GM23338 (cell line): ENCODE measurements at regions not wholly inside any gene's neighbourhood (a gene's known extent, or its start where the extent isn't known, plus 50 kb on each side); places are given as distances from the start of the nearest gene placed in this dataset.

Experiments used
- ATAC-seq: fragments of 200-7000 bp; cut with Tn5 transposase; 3 replicates; pipeline ENCODE4 v1.9.1; 2020
- DNase-seq: peaks from one replicate; pipeline ENCODE4 v3.0.0-alpha.2; 2015; ENCODE audit warnings: low spot score
- H2AFZ ChIP-seq: fragments of 200-600 bp; sonication (generic); 2 replicates; pipeline ENCODE4 v1.8.0; 2016; ENCODE audit warnings: antibody characterized with exemption, mild to moderate bottlenecking, moderate library complexity
- H3F3A ChIP-seq: fragments of 200-600 bp; sonication (generic); replicated peaks from 2 replicates; pipeline ENCODE4 v1.8.0; 2017; ENCODE audit warnings: antibody characterized with exemption, mixed run types, low read depth
- H3K27ac ChIP-seq: fragments of 200-600 bp; sonication (generic); 2 replicates; pipeline ENCODE4 v1.6.1; 2016; ENCODE audit warnings: low read depth
- H3K27me3 ChIP-seq: fragments of 200-600 bp; sonication (generic); 2 replicates; pipeline ENCODE4 v1.8.0; 2016; ENCODE audit warnings: mild to moderate bottlenecking, mixed run types, moderate library complexity; ENCODE audit not compliant: insufficient read depth
- H3K36me3 ChIP-seq: fragments of 200-600 bp; sonication (generic); 2 replicates; pipeline ENCODE4 v1.8.0; 2016; ENCODE audit warnings: mild to moderate bottlenecking; ENCODE audit not compliant: insufficient read depth
- H3K4me1 ChIP-seq: fragments of 200-600 bp; sonication (generic); 2 replicates; pipeline ENCODE4 v1.8.0; 2016; ENCODE audit warnings: mild to moderate bottlenecking, moderate library complexity; ENCODE audit not compliant: insufficient read depth
- H3K4me2 ChIP-seq: fragments of 200-600 bp; sonication (generic); 2 replicates; pipeline ENCODE4 v1.7.1; 2017; ENCODE audit warnings: mixed run types
- H3K4me3 ChIP-seq: fragments of 200-600 bp; sonication (generic); 2 replicates; pipeline ENCODE4 v1.6.1; 2016; ENCODE audit warnings: mixed run types
- H3K79me2 ChIP-seq: fragments of 200-600 bp; sonication (generic); replicated peaks from 2 replicates; pipeline ENCODE4 v1.8.0; 2017; ENCODE audit warnings: mild to moderate bottlenecking; ENCODE audit not compliant: insufficient read depth
- H3K9me2 ChIP-seq: fragments of 200-600 bp; sonication (generic); 2 replicates; pipeline ENCODE4 v1.8.0; 2017; ENCODE audit not compliant: insufficient read depth
- H4K20me1 ChIP-seq: fragments of 200-600 bp; sonication (generic); replicated peaks from 2 replicates; pipeline ENCODE4 v1.8.0; 2017; ENCODE audit warnings: mild to moderate bottlenecking; ENCODE audit not compliant: insufficient read depth
- H3K27ac Mint-ChIP-seq: 2 replicates; pipeline ENCODE4 v1.8.0; 2020; ENCODE audit warnings: inconsistent platforms, mild to moderate bottlenecking, moderate library complexity, mixed read lengths
- H3K27me3 Mint-ChIP-seq: 3 replicates; pipeline ENCODE4 v1.8.0; 2022; ENCODE audit warnings: low read depth, mild to moderate bottlenecking, moderate library complexity, mixed read lengths, inconsistent platforms; ENCODE audit not compliant: insufficient read depth, poor library complexity
- H3K36me3 Mint-ChIP-seq: 3 replicates; pipeline ENCODE4 v1.8.0; 2021; ENCODE audit warnings: low read depth, mild to moderate bottlenecking, inconsistent platforms, moderate library complexity, mixed read lengths
- H3K4me1 Mint-ChIP-seq: 3 replicates; pipeline ENCODE4 v1.8.0; 2020; ENCODE audit warnings: mild to moderate bottlenecking, inconsistent platforms, mixed read lengths
- H3K4me3 Mint-ChIP-seq: 3 replicates; pipeline ENCODE4 v1.8.0; 2021; ENCODE audit warnings: moderate library complexity, mild to moderate bottlenecking, inconsistent platforms, mixed read lengths
- H3K9me3 Mint-ChIP-seq: 3 replicates; pipeline ENCODE4 v1.8.0; 2020; ENCODE audit warnings: moderate library complexity, mild to moderate bottlenecking, inconsistent platforms, mixed read lengths
- CREB1 ChIP-seq: fragments of 250-450 bp; sonication (Bioruptor Pico); IDR thresholded peaks from 2 replicates; pipeline ENCODE4 v1.5.0; 2020; ENCODE audit warnings: low read depth, mild to moderate bottlenecking, moderate library complexity
- CTCF ChIP-seq, 2 experiments: fragments of 200-600 bp in 1 of 2; sonication (generic) in 1 of 2; conservative IDR thresholded peaks; 2 replicates each; pipeline versions ENCODE4 v1.5.1 to v1.6.1; 2016 to 2017; ENCODE audit warnings: antibody characterized with exemption in 2 of 2, low read depth in 2 of 2, mild to moderate bottlenecking in 2 of 2, moderate library complexity in 1 of 2
- EZH2 ChIP-seq: fragments of 200-600 bp; sonication (generic); IDR thresholded peaks from one replicate; pipeline ENCODE4 v1.8.0; 2017; ENCODE audit warnings: antibody characterized with exemption, mild to moderate bottlenecking, low read depth; ENCODE audit not compliant: unreplicated experiment
- JUNB ChIP-seq: IDR thresholded peaks from one replicate; pipeline ENCODE4 v1.6.1; 2016; ENCODE audit warnings: antibody characterized with exemption; ENCODE audit not compliant: unreplicated experiment
- NANOG ChIP-seq: IDR thresholded peaks from 2 replicates; pipeline ENCODE4 v1.6.1; 2016; ENCODE audit warnings: antibody characterized with exemption, borderline replicate concordance
- POLR2AphosphoS5 ChIP-seq: IDR thresholded peaks from 2 replicates; pipeline ENCODE4 v1.6.1; 2016; ENCODE audit warnings: antibody characterized with exemption, low read depth
- STAT1 ChIP-seq: IDR thresholded peaks from one replicate; pipeline ENCODE4 v1.6.1; 2016; ENCODE audit warnings: antibody characterized with exemption; ENCODE audit not compliant: unreplicated experiment
- ZNF331 ChIP-seq: fragments of 250-450 bp; sonication (Bioruptor Pico); IDR thresholded peaks from 2 replicates; pipeline ENCODE4 v1.5.0; 2020; ENCODE audit warnings: low read depth, mild to moderate bottlenecking, moderate library complexity
- TF ChIP-seq, protein P1 (sequence below): IDR thresholded peaks from 2 replicates; pipeline ENCODE4 v1.6.1; 2016; ENCODE audit warnings: antibody characterized with exemption

GRCh38 chr4:33411182-33411581 is 2691.0 kb downstream of the PCDH7 start:
- TF ChIP-seq ZNF331 (CRISPR knock-in tag) = no peak
- TF ChIP-seq JUNB = no peak
- TF ChIP-seq CREB1 (CRISPR knock-in tag) = no peak
- no peak for TF ChIP-seq POLR2AphosphoS5
- Histone ChIP-seq H3K79me2 (no peaks in the 10 kb centered on the region), H3K4me1 (no peaks in the 10 kb centered on the region), H3K36me3 (peaks cover 11% of the 10 kb centered on the region), H2AFZ (no peak overlapping the region), H3K27me3 (no peaks in the 10 kb centered on the region), H3K4me3 (no peak overlapping the region), H3K27ac (no peak overlapping the region), H3K9me2 (no peaks in the 10 kb centered on the region), H3K4me2 (no peak overlapping the region), H3F3A (no peaks in the 10 kb centered on the region), H4K20me1 (no peaks in the 10 kb centered on the region)
- Mint-ChIP-seq H3K27ac (no peak overlapping the region), H3K4me1 (no peaks in the 10 kb centered on the region), H3K9me3 (peaks cover 24% of the 10 kb centered on the region), H3K4me3 (no peak overlapping the region), H3K27me3 (peaks cover 2% of the 10 kb centered on the region), H3K36me3 (peaks cover 18% of the 10 kb centered on the region; the same call in 2 of the 3 replicates)
- DNase-seq (no peak), ATAC-seq (no peak)

DNA sequence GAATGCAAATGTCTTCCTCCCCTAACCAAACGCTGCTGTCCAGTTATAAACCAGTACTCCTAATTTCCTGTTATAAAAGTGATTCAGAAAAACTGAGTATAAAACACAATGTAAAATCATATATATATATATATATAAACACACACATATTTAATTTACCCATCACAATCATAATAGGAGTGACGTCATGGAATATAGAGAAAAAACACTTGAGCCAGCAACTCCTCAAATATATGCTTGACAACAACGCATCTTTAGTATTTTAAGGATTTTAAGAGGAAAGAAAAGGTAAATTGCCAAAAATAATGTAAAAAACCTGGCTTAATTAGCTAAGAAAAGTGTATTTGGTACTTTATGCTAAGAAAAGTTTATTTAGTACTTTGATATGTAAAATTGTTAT is 2701.7 kb downstream of the PCDH7 start:
- no peak for DNase-seq
- Mint-ChIP-seq H3K4me1 (no peaks in the 10 kb centered on the region), H3K36me3 (no peaks in the 10 kb centered on the region), H3K27ac (no peak overlapping the region), H3K4me3 (no peak overlapping the region), H3K27me3 (no peaks in the 10 kb centered on the region), H3K9me3 (no peaks in the 10 kb centered on the region)
- TF ChIP-seq JUNB = no peak
- TF ChIP-seq NANOG = no peak
- TF ChIP-seq CREB1 (CRISPR knock-in tag) = no peak
- TF ChIP-seq EZH2 = no peak
- no peak for TF ChIP-seq ZNF331 (CRISPR knock-in tag)
- TF ChIP-seq, protein P1, sequence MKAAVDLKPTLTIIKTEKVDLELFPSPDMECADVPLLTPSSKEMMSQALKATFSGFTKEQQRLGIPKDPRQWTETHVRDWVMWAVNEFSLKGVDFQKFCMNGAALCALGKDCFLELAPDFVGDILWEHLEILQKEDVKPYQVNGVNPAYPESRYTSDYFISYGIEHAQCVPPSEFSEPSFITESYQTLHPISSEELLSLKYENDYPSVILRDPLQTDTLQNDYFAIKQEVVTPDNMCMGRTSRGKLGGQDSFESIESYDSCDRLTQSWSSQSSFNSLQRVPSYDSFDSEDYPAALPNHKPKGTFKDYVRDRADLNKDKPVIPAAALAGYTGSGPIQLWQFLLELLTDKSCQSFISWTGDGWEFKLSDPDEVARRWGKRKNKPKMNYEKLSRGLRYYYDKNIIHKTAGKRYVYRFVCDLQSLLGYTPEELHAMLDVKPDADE = no peak
- no peak for TF ChIP-seq STAT1
- TF ChIP-seq CTCF (conservative IDR thresholded peaks at IDR 0.05; ENCODE audit: low read depth in 2 of 2) = no peak
- Histone ChIP-seq H3K4me3 (no peak overlapping the region), H3K36me3 (no peaks in the 10 kb centered on the region), H3K4me2 (no peak overlapping the region), H3K9me2 (0 out of 2 replicates have a peak, but pooled peaks cover 7% of the 10 kb centered on the region), H3K27me3 (no peaks in the 10 kb centered on the region), H3K4me1 (no peaks in the 10 kb centered on the region), H3K27ac (no peak overlapping the region), H3F3A (no peaks in the 10 kb centered on the region), H4K20me1 (no peaks in the 10 kb centered on the region), H2AFZ (no peak overlapping the region), H3K79me2 (no peaks in the 10 kb centered on the region)
- ATAC-seq = no peak
